ENCODE measurements at regions not wholly inside any gene's neighbourhood (a gene's known extent, or its start where the extent isn't known, plus 50 kb on each side); places are given as distances from the start of the nearest gene placed in this dataset.

- TF ChIP-seq EZH2 (IDR thresholded peaks at IDR 0.05) (no peak), POLR2AphosphoS5 (IDR thresholded peaks at IDR 0.05; ENCODE audit: borderline replicate concordance, low read depth, low read length) (no peak)
Observed at GRCh38 chr12:124094733-124095132, 121.7 kb downstream of the ZNF664 start.
